SK-N-MC (cell line): ENCODE measurements at regions not wholly inside any gene's neighbourhood (a gene's known extent, or its start where the extent isn't known, plus 50 kb on each side); places are given as distances from the start of the nearest gene placed in this dataset.

ENCODE experiments used
- EZH2 ChIP-seq: fragments of 200-600 bp; sonication (generic); IDR thresholded peaks from one replicate; pipeline ENCODE4 v1.6.1; 2017; ENCODE audit warnings: antibody characterized with exemption
- POLR2AphosphoS5 ChIP-seq: IDR thresholded peaks from 2 replicates; pipeline ENCODE4 v1.6.1; 2012; ENCODE audit warnings: mild to moderate bottlenecking, low read depth, low read length, borderline replicate concordance

DNA sequence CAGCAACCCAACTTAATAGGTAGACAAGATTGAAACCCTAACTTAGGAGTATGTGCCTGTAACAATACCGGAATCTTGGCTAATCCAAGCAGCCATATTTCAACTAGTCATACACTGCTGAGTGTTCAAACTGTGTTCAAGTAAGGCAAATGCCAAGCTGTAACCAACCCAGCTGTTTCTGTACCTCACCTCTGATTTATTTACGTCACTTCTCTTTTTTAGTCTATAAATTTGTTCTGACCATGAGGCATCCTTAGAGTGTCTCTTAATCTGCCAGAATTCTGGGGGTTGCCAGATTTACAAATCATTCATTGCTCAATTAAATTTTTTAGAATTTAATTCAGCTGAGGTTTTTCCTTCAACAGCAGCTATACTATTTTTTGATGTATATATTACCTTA, 723.2 kb downstream of the CDH18 start:
- TF ChIP-seq POLR2AphosphoS5 (no peak), EZH2 (no peak)
